Activated B cell treated with CpG ODN at 0.5 μM for 24 hours (primary cell): ENCODE measurements at regions not wholly inside any gene's neighbourhood (a gene's known extent, or its start where the extent isn't known, plus 50 kb on each side); places are given as distances from the start of the nearest gene placed in this dataset.

Source experiments
- ATAC-seq: fragments of 200-7000 bp; cut with Tn5 transposase; one replicate; pipeline ENCODE4 v1.10.0; 2021; ENCODE audit warnings: low read depth, mild to moderate bottlenecking, moderate library complexity
- CTCF ChIA-PET: fragments of 350-600 bp; sonication (Branson Sonifier 250); formaldehyde crosslinking; loops from one replicate; lab custom pipeline; 2021; ENCODE audit warnings: antibody characterized with exemption; lab: Charles Lee
- POLR2A ChIA-PET: fragments of 350-600 bp; sonication (Branson Sonifier 250); formaldehyde crosslinking; loops from one replicate; lab custom pipeline; 2021; ENCODE audit warnings: antibody characterized with exemption; lab: Charles Lee
- DNase-seq: peaks from one replicate; pipeline ENCODE4 v3.0.0; 2022
- H3K27ac Mint-ChIP-seq: one replicate; pipeline ENCODE4 v1.8.0; 2020; ENCODE audit warnings: mixed read lengths
- H3K27me3 Mint-ChIP-seq: one replicate; pipeline ENCODE4 v1.8.0; 2021; ENCODE audit warnings: mixed read lengths
- H3K36me3 Mint-ChIP-seq: one replicate; pipeline ENCODE4 v1.8.0; 2021; ENCODE audit warnings: low read depth, mixed read lengths
- H3K4me1 Mint-ChIP-seq: one replicate; pipeline ENCODE4 v1.8.0; 2021; ENCODE audit warnings: mixed read lengths
- H3K4me3 Mint-ChIP-seq: one replicate; pipeline ENCODE4 v1.8.0; 2020; ENCODE audit warnings: mild to moderate bottlenecking, mixed read lengths
- H3K9me3 Mint-ChIP-seq: one replicate; pipeline ENCODE4 v1.8.0; 2020; ENCODE audit warnings: mixed read lengths
- CTCF ChIP-seq: fragments of 200-600 bp; IDR thresholded peaks from one replicate; pipeline ENCODE4 v1.8.0; 2022; ENCODE audit warnings: antibody characterized with exemption, mild to moderate bottlenecking
- intact Hi-C: fragments of 100-400 bp; cut with micrococcal nuclease; formaldehyde crosslinking; loops from one replicate; pipeline ENCODE4 v1.15.1; 2024

GRCh38 chr18:1496096-1496495 lies 591.4 kb downstream of the ADCYAP1 start:
- intact Hi-C loops = no loop called here
- H3K9me3 Mint-ChIP-seq = peaks cover 19% of the 10 kb centered on the region
- DNase-seq (no peak), ATAC-seq (no peak)
- H3K4me1 Mint-ChIP-seq = no peaks in the 10 kb centered on the region
- no peak overlapping the region for H3K27ac Mint-ChIP-seq
- POLR2A ChIA-PET = no interaction called here
- no peaks in the 10 kb centered on the region for H3K27me3 Mint-ChIP-seq
- TF ChIP-seq CTCF = no peak
- no peaks in the 10 kb centered on the region for H3K36me3 Mint-ChIP-seq
- no peak overlapping the region for H3K4me3 Mint-ChIP-seq
- CTCF ChIA-PET = no interaction called here

GRCh38 chr18:1498216-1498615 lies 593.5 kb downstream of the ADCYAP1 start:
- H3K4me3 Mint-ChIP-seq = no peak overlapping the region
- peaks cover 11% of the 10 kb centered on the region for H3K9me3 Mint-ChIP-seq
- H3K36me3 Mint-ChIP-seq = no peaks in the 10 kb centered on the region
- DNase-seq (no peak), ATAC-seq (no peak)
- ChIA-PET CTCF (no interaction called here), POLR2A (no interaction called here)
- no peak for TF ChIP-seq CTCF
- H3K4me1 Mint-ChIP-seq = no peaks in the 10 kb centered on the region
- no peaks in the 10 kb centered on the region for H3K27me3 Mint-ChIP-seq
- H3K27ac Mint-ChIP-seq = no peak overlapping the region
- intact Hi-C loops = no loop called here

- no peaks in the 10 kb centered on the region for H3K4me1 Mint-ChIP-seq
- peaks cover 7% of the 10 kb centered on the region for H3K9me3 Mint-ChIP-seq
- H3K4me3 Mint-ChIP-seq = no peak overlapping the region
- no peak overlapping the region for H3K27ac Mint-ChIP-seq
- DNase-seq (no peak), ATAC-seq (no peak)
- POLR2A ChIA-PET = no interaction called here
- intact Hi-C loops = no loop called here
- no peak for TF ChIP-seq CTCF
- H3K36me3 Mint-ChIP-seq = no peaks in the 10 kb centered on the region
- CTCF ChIA-PET = no interaction called here
- H3K27me3 Mint-ChIP-seq = no peaks in the 10 kb centered on the region
Measured at GRCh38 chr18:1499265-1499664, 594.6 kb downstream of the ADCYAP1 start.

- Mint-ChIP-seq H3K9me3 (peaks cover 3% of the 10 kb centered on the region), H3K4me1 (no peaks in the 10 kb centered on the region), H3K4me3 (no peak overlapping the region), H3K27me3 (no peaks in the 10 kb centered on the region), H3K36me3 (no peaks in the 10 kb centered on the region), H3K27ac (no peak overlapping the region)
- ChIA-PET POLR2A (no interaction called here), CTCF (no interaction called here)
- ATAC-seq (no peak), DNase-seq (no peak)
- TF ChIP-seq CTCF = no peak
- intact Hi-C loops = no loop called here
Measured at GRCh38 chr18:1503847-1504246, 599.2 kb downstream of the ADCYAP1 start.

GRCh38 chr18:1505856-1506255 lies 601.2 kb downstream of the ADCYAP1 start:
- intact Hi-C loops = no loop called here
- no peaks in the 10 kb centered on the region for H3K27me3 Mint-ChIP-seq
- TF ChIP-seq CTCF = no peak
- ATAC-seq (no peak), DNase-seq (no peak)
- ChIA-PET POLR2A (no interaction called here), CTCF (no interaction called here)
- no peak overlapping the region for H3K4me3 Mint-ChIP-seq
- peaks cover 2% of the 10 kb centered on the region for H3K9me3 Mint-ChIP-seq
- no peak overlapping the region for H3K27ac Mint-ChIP-seq
- H3K4me1 Mint-ChIP-seq = no peaks in the 10 kb centered on the region
- H3K36me3 Mint-ChIP-seq = no peaks in the 10 kb centered on the region
